ENCODE measurements at regions not wholly inside any gene's neighbourhood (a gene's known extent, or its start where the extent isn't known, plus 50 kb on each side); places are given as distances from the start of the nearest gene placed in this dataset.

GRCh38 chr9:118083161-118083560, 379.0 kb downstream of the TLR4 start:
- H3K4me1 ChIP-seq (replicated peaks; ENCODE audit: insufficient read depth), result no peaks in the 10 kb centered on the region
- no TSS peak for BruUV-seq (replicated peaks)
- H3K27me3 ChIP-seq (ENCODE audit: insufficient read depth, low read depth), result no peaks in the 10 kb centered on the region
- no peaks in the 10 kb centered on the region for H3K79me2 ChIP-seq (ENCODE audit: low read depth)
- no peaks in the 10 kb centered on the region for H3K36me3 ChIP-seq (ENCODE audit: low read depth)
- no peak overlapping the region for H2AFZ ChIP-seq
- no peak overlapping the region for H3K4me2 ChIP-seq
- CTCF ChIA-PET, result no interaction called here
- intact Hi-C loops (cut with micrococcal nuclease; ENCODE audit: unreplicated experiment), result no loop called here
- no peaks in the 10 kb centered on the region for H3F3A ChIP-seq (ENCODE audit: insufficient read depth, low read depth)
- TF ChIP-seq CTCF (conservative IDR thresholded peaks at IDR 0.05) (no peak), EZH2 (IDR thresholded peaks at IDR 0.05; ENCODE audit: low read depth) (no peak)
- no peak for DNase-seq
- H3K9me2 ChIP-seq (ENCODE audit: insufficient read depth), result no peaks in the 10 kb centered on the region
- H3K9me3 ChIP-seq (ENCODE audit: insufficient read depth, low read depth), result no peaks in the 10 kb centered on the region
- no peak overlapping the region for H3K27ac ChIP-seq
- H3K4me3 ChIP-seq, result no peak overlapping the region
- POLR2A ChIA-PET (ENCODE audit: unreplicated experiment), result no interaction called here
- H4K20me1 ChIP-seq (ENCODE audit: insufficient read depth), result no peaks in the 10 kb centered on the region

- Histone ChIP-seq H3K4me2 (no peak overlapping the region), H3K4me1 (replicated peaks; ENCODE audit: insufficient read depth) (no peaks in the 10 kb centered on the region), H3K9me2 (ENCODE audit: insufficient read depth) (no peaks in the 10 kb centered on the region), H3F3A (ENCODE audit: insufficient read depth, low read depth) (no peaks in the 10 kb centered on the region), H3K36me3 (ENCODE audit: low read depth) (no peaks in the 10 kb centered on the region), H3K79me2 (ENCODE audit: low read depth) (no peaks in the 10 kb centered on the region), H4K20me1 (ENCODE audit: insufficient read depth) (no peaks in the 10 kb centered on the region), H3K27ac (no peak overlapping the region), H2AFZ (no peak overlapping the region), H3K27me3 (ENCODE audit: insufficient read depth, low read depth) (no peaks in the 10 kb centered on the region), H3K4me3 (no peak overlapping the region), H3K9me3 (ENCODE audit: insufficient read depth, low read depth) (no peaks in the 10 kb centered on the region)
- intact Hi-C loops (cut with micrococcal nuclease; ENCODE audit: unreplicated experiment), result no loop called here
- ChIA-PET CTCF (no interaction called here), POLR2A (ENCODE audit: unreplicated experiment) (no interaction called here)
- no peak for TF ChIP-seq EZH2 (IDR thresholded peaks at IDR 0.05; ENCODE audit: low read depth)
- no peak for TF ChIP-seq CTCF (conservative IDR thresholded peaks at IDR 0.05)
- BruUV-seq (replicated peaks), result no TSS peak
- no peak for DNase-seq
Measured at GRCh38 chr9:118088090-118088489, 383.9 kb downstream of the TLR4 start.

- H3F3A ChIP-seq (ENCODE audit: insufficient read depth, low read depth), result no peaks in the 10 kb centered on the region
- ChIA-PET POLR2A (ENCODE audit: unreplicated experiment) (no interaction called here), CTCF (no interaction called here)
- no peak overlapping the region for H3K4me2 ChIP-seq
- no peaks in the 10 kb centered on the region for H4K20me1 ChIP-seq (ENCODE audit: insufficient read depth)
- no peak overlapping the region for H3K4me3 ChIP-seq
- H3K27me3 ChIP-seq (ENCODE audit: insufficient read depth, low read depth), result no peaks in the 10 kb centered on the region
- H3K27ac ChIP-seq, result no peak overlapping the region
- no peaks in the 10 kb centered on the region for H3K4me1 ChIP-seq (replicated peaks; ENCODE audit: insufficient read depth)
- no peaks in the 10 kb centered on the region for H3K9me3 ChIP-seq (ENCODE audit: insufficient read depth, low read depth)
- H3K36me3 ChIP-seq (ENCODE audit: low read depth), result no peaks in the 10 kb centered on the region
- intact Hi-C loops (cut with micrococcal nuclease; ENCODE audit: unreplicated experiment), result no loop called here
- no peaks in the 10 kb centered on the region for H3K79me2 ChIP-seq (ENCODE audit: low read depth)
- no peaks in the 10 kb centered on the region for H3K9me2 ChIP-seq (ENCODE audit: insufficient read depth)
- no peak for DNase-seq
- no peak for TF ChIP-seq CTCF (conservative IDR thresholded peaks at IDR 0.05)
- TF ChIP-seq EZH2 (IDR thresholded peaks at IDR 0.05; ENCODE audit: low read depth), result no peak
- BruUV-seq (replicated peaks), result no TSS peak
- H2AFZ ChIP-seq, result no peak overlapping the region
Measured at GRCh38 chr9:118091226-118091625, 387.0 kb downstream of the TLR4 start.
